MM.1S (cell line): ENCODE measurements at regions not wholly inside any gene's neighbourhood (a gene's known extent, or its start where the extent isn't known, plus 50 kb on each side); places are given as distances from the start of the nearest gene placed in this dataset.

Experiments
- DNase-seq: peaks from one replicate; pipeline ENCODE4 v3.0.0-alpha.2; 2015
- H2AFZ ChIP-seq: fragments of 300-600 bp; sonication (generic); 2 replicates; pipeline ENCODE4 v1.6.0; 2016; ENCODE audit warnings: antibody characterized with exemption, low read length
- H3F3A ChIP-seq: fragments of 300-600 bp; sonication (generic); 2 replicates; pipeline ENCODE4 v1.6.1; 2016; ENCODE audit warnings: mild to moderate bottlenecking, antibody characterized with exemption, low read length, moderate library complexity, mixed read lengths; ENCODE audit not compliant: insufficient read depth
- H3K27ac ChIP-seq: fragments of 300-600 bp; sonication (generic); 2 replicates; pipeline ENCODE4 v1.5.1; 2016; ENCODE audit warnings: mild to moderate bottlenecking, low read length
- H3K27me3 ChIP-seq: fragments of 300-600 bp; sonication (generic); replicated peaks from 2 replicates; pipeline ENCODE4 v1.6.0; 2016; ENCODE audit warnings: low read length; ENCODE audit not compliant: insufficient read depth
- H3K36me3 ChIP-seq: fragments of 300-600 bp; sonication (generic); replicated peaks from 2 replicates; pipeline ENCODE4 v1.6.1; 2016; ENCODE audit warnings: mild to moderate bottlenecking, low read length, mixed read lengths; ENCODE audit not compliant: insufficient read depth
- H3K4me1 ChIP-seq: fragments of 300-600 bp; sonication (generic); 2 replicates; pipeline ENCODE4 v1.6.1; 2016; ENCODE audit warnings: low read length, mixed read lengths
- H3K4me2 ChIP-seq: fragments of 300-600 bp; sonication (generic); 2 replicates; pipeline ENCODE4 v1.6.0; 2016; ENCODE audit warnings: low read depth, low read length
- H3K4me3 ChIP-seq: fragments of 300-600 bp; sonication (generic); 2 replicates; pipeline ENCODE4 v1.5.1; 2016; ENCODE audit warnings: low read length, mixed read lengths
- H3K79me2 ChIP-seq: fragments of 300-600 bp; sonication (generic); 2 replicates; pipeline ENCODE4 v1.6.1; 2016; ENCODE audit warnings: mixed run types, low read length, mixed read lengths
- H3K9ac ChIP-seq: fragments of 300-600 bp; sonication (generic); 2 replicates; pipeline ENCODE4 v1.6.1; 2016; ENCODE audit warnings: low read length, mixed read lengths
- H3K9me2 ChIP-seq: fragments of 300-600 bp; sonication (generic); replicated peaks from 2 replicates; pipeline ENCODE4 v1.6.1; 2016; ENCODE audit warnings: mild to moderate bottlenecking, low read length, mixed read lengths; ENCODE audit not compliant: insufficient read depth
- H3K9me3 ChIP-seq: fragments of 300-600 bp; sonication (generic); replicated peaks from 2 replicates; pipeline ENCODE4 v1.6.1; 2016; ENCODE audit warnings: mild to moderate bottlenecking, low read length, mixed read lengths; ENCODE audit not compliant: insufficient read depth
- H4K20me1 ChIP-seq: fragments of 300-600 bp; sonication (generic); 2 replicates; pipeline ENCODE4 v1.6.1; 2016; ENCODE audit warnings: mild to moderate bottlenecking, low read length, moderate library complexity, mixed read lengths; ENCODE audit not compliant: insufficient read depth
- CTCF ChIP-seq: fragments of 300-600 bp; sonication (generic); IDR thresholded peaks from 2 replicates; pipeline ENCODE4 v1.5.1; 2016; ENCODE audit warnings: antibody characterized with exemption, low read length, mixed read lengths
- EZH2 ChIP-seq: fragments of 300-600 bp; sonication (generic); optimal IDR thresholded peaks from 2 replicates; pipeline ENCODE3; 2017; ENCODE audit warnings: low read depth, mild to moderate bottlenecking, antibody characterized with exemption, low read length, mixed read lengths
- EZH2phosphoT487 ChIP-seq: fragments of 300-600 bp; sonication (generic); IDR thresholded peaks from 2 replicates; pipeline ENCODE4 v1.6.1; 2018; ENCODE audit warnings: antibody characterized with exemption, low read length

- Histone ChIP-seq H3K9ac (no peak overlapping the region), H3K27ac (no peak overlapping the region), H3K9me2 (no peaks in the 10 kb centered on the region), H3K4me2 (no peak overlapping the region), H3K27me3 (no peaks in the 10 kb centered on the region), H3K9me3 (no peaks in the 10 kb centered on the region), H3K36me3 (no peaks in the 10 kb centered on the region), H3K79me2 (no peaks in the 10 kb centered on the region), H3K4me1 (no peaks in the 10 kb centered on the region), H4K20me1 (no peaks in the 10 kb centered on the region), H3K4me3 (no peak overlapping the region), H3F3A (no peaks in the 10 kb centered on the region), H2AFZ (no peak overlapping the region)
- no peak for DNase-seq
- TF ChIP-seq EZH2phosphoT487 (no peak), EZH2 (no peak), CTCF (no peak)
Observed at GRCh38 chr21:36642777-36643176, 56.1 kb upstream of the SIM2 start.

- no peaks in the 10 kb centered on the region for H3K79me2 ChIP-seq
- H3K36me3 ChIP-seq = no peaks in the 10 kb centered on the region
- no peak overlapping the region for H3K9ac ChIP-seq
- TF ChIP-seq CTCF = no peak
- TF ChIP-seq EZH2phosphoT487 = no peak
- no peak for TF ChIP-seq EZH2
- no peaks in the 10 kb centered on the region for H3K4me1 ChIP-seq
- DNase-seq = no peak
- H3K4me2 ChIP-seq = no peak overlapping the region
- no peak overlapping the region for H3K4me3 ChIP-seq
- no peak overlapping the region for H2AFZ ChIP-seq
- H3K9me2 ChIP-seq = no peaks in the 10 kb centered on the region
- no peaks in the 10 kb centered on the region for H3K9me3 ChIP-seq
- no peaks in the 10 kb centered on the region for H3F3A ChIP-seq
- no peaks in the 10 kb centered on the region for H4K20me1 ChIP-seq
- H3K27me3 ChIP-seq = no peaks in the 10 kb centered on the region
- H3K27ac ChIP-seq = no peak overlapping the region
Observed at GRCh38 chr21:36643374-36644250, 55.3 kb upstream of the SIM2 start.

GRCh38 chr21:36646011-36646410 is 52.9 kb upstream of the SIM2 start:
- DNase-seq = no peak
- Histone ChIP-seq H3K36me3 (no peaks in the 10 kb centered on the region), H3K4me3 (no peak overlapping the region), H3K27me3 (no peaks in the 10 kb centered on the region), H3K4me1 (no peaks in the 10 kb centered on the region), H4K20me1 (no peaks in the 10 kb centered on the region), H3K79me2 (no peaks in the 10 kb centered on the region), H3F3A (no peaks in the 10 kb centered on the region), H3K4me2 (no peak overlapping the region), H3K9me3 (no peaks in the 10 kb centered on the region), H2AFZ (no peak overlapping the region), H3K27ac (no peak overlapping the region), H3K9me2 (no peaks in the 10 kb centered on the region), H3K9ac (no peak overlapping the region)
- no peak for TF ChIP-seq EZH2
- no peak for TF ChIP-seq CTCF
- no peak for TF ChIP-seq EZH2phosphoT487
